ENCODE measurements at regions not wholly inside any gene's neighbourhood (a gene's known extent, or its start where the extent isn't known, plus 50 kb on each side); places are given as distances from the start of the nearest gene placed in this dataset.

GRCh38 chr12:9341260-9341585 lies 133.0 kb upstream of the PZP start:
- WGBS, result 88% methylated on average over 2 of the region's 2 CpGs
- Histone ChIP-seq H3K4me3 (ENCODE audit: low read depth in 1 of 3, low read length in 3 of 3) (no peak overlapping the region), H3K27ac (ENCODE audit: low read depth in 1 of 2, low read length in 2 of 2) (no peak overlapping the region), H3K36me3 (ENCODE audit: control insufficient read depth in 4 of 4, insufficient read depth in 3 of 4, low read depth in 1 of 4, low read length in 3 of 4) (no peaks in the 10 kb centered on the region), H3K9me3 (ENCODE audit: control insufficient read depth in 4 of 4, low read length in 3 of 4) (no peaks in the 10 kb centered on the region), H3K27me3 (ENCODE audit: control insufficient read depth in 4 of 4, insufficient read depth in 4 of 4, low read length in 3 of 4) (no peaks in the 10 kb centered on the region), H3K9ac (ENCODE audit: low read depth in 1 of 2, low read length in 2 of 2) (no peak overlapping the region), H3K4me1 (ENCODE audit: control insufficient read depth in 4 of 4, insufficient read depth in 4 of 4, low read length in 3 of 4) (no peaks in the 10 kb centered on the region)
- TF ChIP-seq CTCF (IDR thresholded peaks at IDR 0.05; ENCODE audit: low read depth, low read length, missing input control) (no peak), GABPA (IDR thresholded peaks at IDR 0.05 in 1 of 2, conservative IDR thresholded peaks at IDR 0.05 in 1 of 2) (no peak), ZBTB33 (IDR thresholded peaks at IDR 0.05) (no peak), SP1 (IDR thresholded peaks at IDR 0.05) (no peak), REST (IDR thresholded peaks at IDR 0.05) (no peak), JUND (IDR thresholded peaks at IDR 0.05) (no peak)
- DNase-seq (ENCODE audit: low spot score), result no peak

GRCh38 chr12:9340422-9341259 lies 132.4 kb upstream of the PZP start:
- Histone ChIP-seq H3K4me1 (ENCODE audit: control insufficient read depth in 4 of 4, insufficient read depth in 4 of 4, low read length in 3 of 4) (no peaks in the 10 kb centered on the region), H3K9ac (ENCODE audit: low read depth in 1 of 2, low read length in 2 of 2) (no peak overlapping the region), H3K27ac (ENCODE audit: low read depth in 1 of 2, low read length in 2 of 2) (no peak overlapping the region), H3K27me3 (ENCODE audit: control insufficient read depth in 4 of 4, insufficient read depth in 4 of 4, low read length in 3 of 4) (no peaks in the 10 kb centered on the region), H3K4me3 (ENCODE audit: low read depth in 1 of 3, low read length in 3 of 3) (no peak overlapping the region), H3K9me3 (ENCODE audit: control insufficient read depth in 4 of 4, low read length in 3 of 4) (no peaks in the 10 kb centered on the region), H3K36me3 (ENCODE audit: control insufficient read depth in 4 of 4, insufficient read depth in 3 of 4, low read depth in 1 of 4, low read length in 3 of 4) (no peaks in the 10 kb centered on the region)
- TF ChIP-seq FOXA2 (IDR thresholded peaks at IDR 0.05) (no peak), FOXA1 (IDR thresholded peaks at IDR 0.05) (no peak), EGR1 (IDR thresholded peaks at IDR 0.05; ENCODE audit: low read depth in 2 of 2) (no peak), RAD21 (IDR thresholded peaks at IDR 0.05) (no peak), NR2F2 (IDR thresholded peaks at IDR 0.05) (no peak), JUND (IDR thresholded peaks at IDR 0.05) (no peak), YY1 (IDR thresholded peaks at IDR 0.05) (no peak), GABPA (IDR thresholded peaks at IDR 0.05 in 1 of 2, conservative IDR thresholded peaks at IDR 0.05 in 1 of 2) (no peak), ZBTB33 (IDR thresholded peaks at IDR 0.05) (no peak), HNF4G (IDR thresholded peaks at IDR 0.05) (no peak), SP1 (IDR thresholded peaks at IDR 0.05) (no peak), HNF4A (conservative IDR thresholded peaks at IDR 0.05) (no peak), MAX (IDR thresholded peaks at IDR 0.05) (no peak)
- TF ChIP-seq, protein P1, sequence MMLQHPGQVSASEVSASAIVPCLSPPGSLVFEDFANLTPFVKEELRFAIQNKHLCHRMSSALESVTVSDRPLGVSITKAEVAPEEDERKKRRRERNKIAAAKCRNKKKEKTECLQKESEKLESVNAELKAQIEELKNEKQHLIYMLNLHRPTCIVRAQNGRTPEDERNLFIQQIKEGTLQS (IDR thresholded peaks at IDR 0.05), result no peak
- DNase-seq (ENCODE audit: low spot score), result no peak
- 77% methylated on average over 8 of the region's 8 CpGs for WGBS
